NCI-H2107 (cell line): ENCODE measurements at regions not wholly inside any gene's neighbourhood (a gene's known extent, or its start where the extent isn't known, plus 50 kb on each side); places are given as distances from the start of the nearest gene placed in this dataset.

Experiments used
- DNase-seq: peaks from one replicate; lab custom pipeline; 2025; lab: John Stamatoyannopoulos, UW

DNA sequence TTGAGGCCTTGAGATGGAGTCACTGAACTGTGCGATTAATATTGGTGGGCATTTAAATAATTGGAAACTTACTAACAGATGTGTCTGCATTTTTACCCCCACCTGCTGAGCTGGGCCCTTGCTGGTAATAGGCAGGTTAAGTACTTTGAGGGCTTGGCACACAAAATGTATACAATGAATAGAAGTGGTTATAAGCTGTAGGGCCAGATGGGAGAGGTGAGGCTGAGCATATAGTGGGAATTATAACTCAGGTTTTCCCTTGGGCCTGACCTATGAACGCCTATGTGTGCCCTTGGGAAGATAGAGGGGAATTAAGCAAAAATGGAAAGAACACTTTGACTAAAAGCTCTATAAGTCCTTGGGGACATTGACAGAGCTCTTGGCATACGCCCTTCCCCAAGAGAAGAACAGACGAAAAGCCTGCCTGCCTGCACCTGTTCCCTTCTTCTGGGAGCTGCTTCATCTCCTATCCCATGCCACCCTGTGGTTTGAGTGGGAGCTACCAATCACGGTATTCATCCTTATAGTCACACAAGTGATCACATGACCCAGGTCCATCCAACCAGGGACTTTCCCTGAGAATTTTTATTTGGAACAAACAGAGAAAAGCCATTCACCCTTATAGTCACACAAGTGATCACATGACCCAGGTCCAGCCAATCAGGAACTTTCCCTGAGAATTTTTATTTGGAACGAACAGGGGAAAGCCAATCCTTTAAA lies 260.7 kb upstream of the CSF3R start:
- DNase-seq = no peak

GRCh38 chr1:36741066-36741465 lies 258.4 kb upstream of the CSF3R start:
- DNase-seq = no peak

- no peak for DNase-seq
These were observed 257.7 kb upstream of the CSF3R start for GRCh38 chr1:36740446-36740845.

GRCh38 chr1:36739703-36740289 lies 257.1 kb upstream of the CSF3R start:
- DNase-seq = no peak

GRCh38 chr1:36738245-36738644 lies 255.5 kb upstream of the CSF3R start:
- DNase-seq = no peak

- no peak for DNase-seq
These were observed 255.1 kb upstream of the CSF3R start for GRCh38 chr1:36737767-36738166.

- DNase-seq = no peak
These were observed 254.4 kb upstream of the CSF3R start for GRCh38 chr1:36737038-36737555.

- no peak for DNase-seq
These were observed 253.4 kb upstream of the CSF3R start for GRCh38 chr1:36735939-36736730.

DNA sequence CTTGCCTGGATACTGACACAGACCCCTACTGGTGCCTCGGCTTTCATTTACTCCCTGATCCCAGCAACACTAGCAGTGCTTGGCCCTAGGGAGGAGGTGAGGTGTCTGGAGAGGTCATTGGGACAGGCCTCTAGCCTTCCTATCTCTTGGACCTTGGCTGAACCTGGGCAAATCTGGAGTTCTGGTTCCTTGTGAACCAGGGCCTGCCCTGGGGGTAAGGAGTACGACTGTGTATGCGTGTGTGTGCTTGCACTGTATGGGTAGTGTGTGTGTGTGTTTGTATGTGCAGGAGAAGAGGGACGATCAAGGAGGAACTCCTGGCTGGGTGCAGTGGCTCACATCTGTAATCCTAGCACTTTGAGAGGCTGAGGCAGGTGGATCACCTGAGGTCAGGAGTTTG lies 252.7 kb upstream of the CSF3R start:
- no peak for DNase-seq

GRCh38 chr1:36734356-36734755 lies 251.6 kb upstream of the CSF3R start:
- no peak for DNase-seq

DNA sequence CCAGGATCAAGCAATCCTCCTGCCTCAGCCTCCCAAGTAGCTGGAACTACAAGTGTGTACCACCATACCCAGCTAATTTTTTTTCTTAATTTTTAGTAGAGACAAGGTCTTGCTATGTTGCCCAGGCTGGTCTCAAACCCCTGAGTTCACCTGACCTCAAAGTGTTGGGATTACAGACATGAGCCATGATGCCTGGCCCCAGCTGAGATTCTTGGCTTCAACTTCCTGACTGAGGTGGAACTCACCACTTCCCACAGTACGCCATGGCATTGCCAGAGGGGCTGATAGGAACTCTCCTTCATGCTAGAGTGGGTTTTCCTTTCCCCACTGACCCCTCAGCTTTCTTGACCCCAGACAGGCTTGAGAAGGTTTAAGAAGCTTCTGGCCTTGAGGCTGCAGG lies 251.0 kb upstream of the CSF3R start:
- DNase-seq = no peak

DNA sequence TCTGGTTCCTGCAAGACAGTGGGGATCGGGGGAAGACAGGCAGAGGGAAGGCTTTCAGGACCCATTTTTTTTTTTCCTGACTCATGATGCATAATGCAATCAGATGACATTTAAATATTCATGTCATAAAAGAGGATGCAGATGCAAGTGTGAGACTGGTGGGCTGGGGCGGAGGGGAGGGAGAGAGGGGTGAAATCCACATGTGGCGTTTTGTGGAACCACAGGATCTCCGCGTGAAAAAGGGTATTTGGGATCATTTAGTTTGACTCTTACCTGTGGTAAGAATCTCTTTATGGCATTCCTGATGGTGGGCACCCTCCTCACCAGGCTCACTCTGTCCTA lies 249.3 kb upstream of the CSF3R start:
- no peak for DNase-seq

DNA sequence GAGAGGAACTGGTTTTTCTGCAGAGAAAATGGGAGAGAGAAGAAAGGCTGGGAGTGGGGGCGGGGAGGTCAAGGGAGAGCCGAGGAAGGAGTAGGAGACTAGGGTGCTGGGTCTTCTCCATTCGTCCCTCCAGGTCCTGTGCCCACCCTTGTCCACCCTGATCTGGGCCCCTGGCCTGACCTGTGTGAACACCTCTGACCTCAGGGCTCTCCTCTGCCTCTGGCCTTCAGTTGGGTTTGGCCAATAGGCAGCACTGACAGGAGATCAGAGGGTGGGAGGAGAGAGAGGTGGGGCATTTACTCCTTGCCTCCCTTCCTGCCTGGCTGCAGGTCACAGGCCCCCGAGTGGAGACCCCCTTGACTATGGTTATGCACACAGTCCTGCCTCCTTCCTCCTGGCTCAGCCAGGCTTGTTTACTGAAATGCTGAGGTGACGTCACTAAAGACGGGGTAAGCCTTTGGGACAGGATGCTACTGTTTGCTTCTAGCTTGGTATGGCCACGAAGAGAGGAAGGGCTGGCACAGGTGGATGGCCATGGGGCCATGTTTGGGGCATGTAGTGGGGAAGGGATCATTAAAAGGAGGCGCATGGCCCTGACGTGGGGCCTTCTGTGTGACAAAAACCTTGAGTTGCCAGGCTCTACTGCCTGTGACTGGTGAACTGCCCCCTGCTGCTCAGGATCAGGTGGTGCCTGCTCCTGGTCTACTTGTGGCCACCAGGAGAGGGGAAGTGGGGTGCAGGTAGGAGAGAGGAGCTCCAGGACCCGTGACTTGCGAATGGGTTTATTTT lies 248.7 kb upstream of the CSF3R start:
- DNase-seq = no peak

DNA sequence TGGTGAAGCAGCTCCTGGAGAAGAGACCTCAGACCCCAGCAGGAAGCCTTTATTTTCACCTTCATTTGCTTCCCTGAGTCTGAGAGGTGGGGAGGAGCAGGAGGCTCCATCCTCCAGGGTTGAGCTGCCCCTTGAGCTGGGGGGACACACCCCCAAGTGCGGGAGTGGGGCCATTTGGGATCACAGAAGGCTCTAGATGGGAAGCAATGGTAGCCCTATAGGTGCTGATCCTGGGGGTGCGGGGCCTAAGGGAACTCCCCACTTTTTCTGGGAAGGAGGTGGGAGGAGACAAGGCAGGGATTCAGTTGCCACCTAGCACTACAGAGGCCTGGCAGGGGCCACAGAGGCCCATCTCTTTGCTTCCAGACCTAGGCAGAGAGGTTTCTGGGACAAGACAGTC lies 247.9 kb upstream of the CSF3R start:
- no peak for DNase-seq

DNA sequence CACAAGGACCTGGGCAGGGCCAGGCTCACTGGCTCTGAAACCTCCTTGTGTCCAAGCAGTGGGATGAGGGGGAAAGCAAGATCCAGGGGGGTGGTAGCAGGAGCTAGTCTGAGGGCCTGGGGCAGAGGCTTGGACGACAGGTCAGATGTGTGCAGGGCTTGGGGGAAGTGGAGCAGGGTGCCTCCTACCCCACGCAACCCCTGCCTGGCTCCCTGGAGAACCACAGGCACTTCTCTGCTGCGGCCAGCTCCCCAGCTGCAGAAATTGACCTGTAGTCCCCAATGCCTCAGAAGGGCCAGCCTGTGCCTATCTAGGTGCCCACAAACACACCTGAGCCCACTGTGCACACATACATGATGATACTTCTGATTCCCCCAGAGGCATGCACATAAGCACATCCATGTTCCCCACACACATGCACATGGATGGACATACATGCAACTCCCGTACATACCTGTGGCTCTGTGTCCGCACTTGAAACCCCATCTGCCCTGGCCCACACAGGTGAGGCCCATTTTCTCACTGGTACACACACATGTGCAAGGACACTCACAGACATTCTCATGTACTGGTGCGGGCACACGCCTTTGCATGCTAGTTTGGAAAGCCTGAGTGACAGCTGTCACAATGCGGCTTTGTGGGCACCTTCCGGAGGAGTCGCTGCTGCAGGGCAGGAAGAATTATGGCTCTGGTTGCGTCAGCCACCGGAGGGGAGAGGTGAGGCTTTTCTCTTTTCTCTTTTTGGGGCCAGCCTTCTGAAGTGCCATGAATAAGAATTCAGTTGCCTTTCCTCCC lies 247.2 kb upstream of the CSF3R start:
- DNase-seq = no peak

DNA sequence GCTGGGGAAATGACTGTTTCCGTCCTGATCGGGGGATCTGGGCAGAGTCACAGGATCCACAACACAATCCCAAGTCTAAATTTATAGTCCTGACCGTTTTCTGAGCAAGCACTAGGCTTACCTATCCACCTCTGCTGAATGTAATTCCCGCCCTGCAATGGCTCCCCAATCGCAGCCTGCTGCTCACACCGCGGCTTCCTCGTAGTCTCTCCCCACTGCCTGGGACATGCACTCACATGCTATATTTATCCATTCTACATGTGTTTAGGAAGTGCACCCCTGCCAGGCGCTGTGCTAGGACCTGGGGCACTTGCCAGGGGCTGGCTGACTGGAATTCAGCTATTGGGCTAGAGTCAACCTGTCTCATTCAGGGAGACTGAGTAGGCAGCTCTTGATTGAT lies 246.6 kb upstream of the CSF3R start:
- DNase-seq = no peak

- no peak for DNase-seq
These were observed 246.1 kb upstream of the CSF3R start for GRCh38 chr1:36728846-36729245.

GRCh38 chr1:36728051-36728450 lies 245.3 kb upstream of the CSF3R start:
- no peak for DNase-seq

GRCh38 chr1:36725151-36725550 lies 242.4 kb upstream of the CSF3R start:
- no peak for DNase-seq

DNA sequence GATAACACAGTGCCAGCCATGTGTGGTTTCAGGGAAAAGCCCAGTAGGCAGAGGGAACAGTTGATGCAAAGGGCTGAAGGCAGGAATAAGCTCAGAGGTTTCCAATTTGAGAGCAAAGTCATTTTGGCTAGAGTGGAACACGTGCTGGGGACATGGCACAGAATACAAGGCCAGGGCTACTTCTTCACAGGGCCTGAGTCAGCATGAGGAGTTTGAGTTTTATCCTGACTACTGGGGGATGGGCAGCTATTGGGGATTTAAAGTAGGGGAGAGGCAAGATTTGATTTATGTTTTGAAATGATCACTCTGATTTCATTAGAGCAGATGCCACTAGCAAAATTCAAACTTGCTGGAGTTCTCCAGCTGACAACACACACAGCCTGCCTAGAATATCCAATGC lies 241.1 kb upstream of the CSF3R start:
- no peak for DNase-seq

DNA sequence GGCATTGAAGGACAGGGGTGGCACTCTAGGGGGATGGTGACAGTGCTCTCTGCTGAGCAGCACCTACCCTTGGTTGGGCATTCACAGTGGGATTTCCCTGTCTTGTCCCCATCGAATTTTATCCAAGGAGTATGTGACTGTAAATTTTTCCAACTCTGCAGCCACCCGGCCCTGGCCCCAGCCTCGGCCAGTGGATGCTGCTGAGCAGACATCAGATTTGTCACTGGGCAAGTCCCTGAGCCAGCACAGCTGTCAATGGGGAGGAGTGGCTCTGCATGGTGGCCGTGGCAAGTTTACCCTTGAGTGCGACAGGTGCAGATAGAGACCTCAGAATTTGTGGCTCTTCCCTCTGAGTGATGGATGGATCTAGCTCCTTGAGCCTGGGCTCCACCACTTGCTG lies 240.2 kb upstream of the CSF3R start:
- DNase-seq = no peak

GRCh38 chr1:36721261-36721660 lies 238.5 kb upstream of the CSF3R start:
- no peak for DNase-seq
